Activated CD4-positive, alpha-beta memory T cell treated with anti-CD3 and anti-CD28 coated beads for 36 hours (primary cell): ENCODE measurements at regions not wholly inside any gene's neighbourhood (a gene's known extent, or its start where the extent isn't known, plus 50 kb on each side); places are given as distances from the start of the nearest gene placed in this dataset.

Source experiments
- CTCF ChIA-PET: fragments of 350-600 bp; sonication (Branson Sonifier 250); formaldehyde crosslinking; loops from one replicate; lab custom pipeline; 2021; ENCODE audit warnings: antibody characterized with exemption, inconsistent platforms; lab: Charles Lee
- POLR2A ChIA-PET: fragments of 350-600 bp; sonication (Branson Sonifier 250); formaldehyde crosslinking; loops from one replicate; lab custom pipeline; 2021; ENCODE audit warnings: antibody characterized with exemption; lab: Charles Lee
- DNase-seq: peaks from one replicate; pipeline ENCODE4 v3.0.0-alpha.2; 2020
- H3K27ac Mint-ChIP-seq: one replicate; pipeline ENCODE4 v1.8.0; 2021; ENCODE audit warnings: mixed read lengths
- H3K27me3 Mint-ChIP-seq: one replicate; pipeline ENCODE4 v1.8.0; 2021; ENCODE audit warnings: mixed read lengths
- H3K36me3 Mint-ChIP-seq: one replicate; pipeline ENCODE4 v1.8.0; 2021; ENCODE audit warnings: mixed read lengths
- H3K4me1 Mint-ChIP-seq: one replicate; pipeline ENCODE4 v1.8.0; 2021; ENCODE audit warnings: low read depth, mixed read lengths
- H3K4me3 Mint-ChIP-seq: one replicate; pipeline ENCODE4 v1.8.0; 2021; ENCODE audit warnings: mild to moderate bottlenecking, mixed read lengths
- H3K9me3 Mint-ChIP-seq: one replicate; pipeline ENCODE4 v1.8.0; 2021; ENCODE audit warnings: mixed read lengths
- intact Hi-C: fragments of 100-400 bp; cut with micrococcal nuclease; formaldehyde crosslinking; loops from one replicate; pipeline ENCODE4 v1.15.1; 2023

GRCh38 chr4:112063260-112063659 is 82.0 kb upstream of the FAM241A start:
- no peak overlapping the region for H3K27ac Mint-ChIP-seq
- ChIA-PET POLR2A (no interaction called here), CTCF (no interaction called here)
- H3K4me1 Mint-ChIP-seq: no peaks in the 10 kb centered on the region
- H3K9me3 Mint-ChIP-seq: no peaks in the 10 kb centered on the region
- no peaks in the 10 kb centered on the region for H3K36me3 Mint-ChIP-seq
- H3K27me3 Mint-ChIP-seq: peaks cover 18% of the 10 kb centered on the region
- no peak overlapping the region for H3K4me3 Mint-ChIP-seq
- DNase-seq: no peak
- intact Hi-C loops: no loop called here

DNA sequence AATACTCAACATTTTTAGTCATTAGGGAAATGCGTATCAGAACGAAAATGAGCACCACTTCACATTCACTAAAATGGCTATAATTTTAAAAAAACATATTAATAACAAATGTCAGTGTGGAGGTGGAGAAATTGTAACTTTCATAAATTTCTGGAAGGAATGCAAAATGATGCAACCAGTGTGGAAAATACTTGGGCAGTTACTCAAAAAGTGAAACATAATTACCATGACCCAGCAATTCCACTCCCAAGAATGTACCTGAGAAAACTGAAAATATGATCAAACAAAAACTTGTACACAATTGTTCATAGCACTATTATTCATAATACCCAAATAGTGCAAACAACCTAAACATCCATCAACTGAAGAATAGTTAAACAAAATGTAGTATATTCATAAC is 76.1 kb upstream of the FAM241A start:
- H3K4me3 Mint-ChIP-seq: no peak overlapping the region
- intact Hi-C loops: no loop called here
- DNase-seq: no peak
- H3K27ac Mint-ChIP-seq: no peak overlapping the region
- H3K36me3 Mint-ChIP-seq: no peaks in the 10 kb centered on the region
- H3K27me3 Mint-ChIP-seq: peaks cover 25% of the 10 kb centered on the region
- ChIA-PET CTCF (no interaction called here), POLR2A (no interaction called here)
- H3K4me1 Mint-ChIP-seq: no peaks in the 10 kb centered on the region
- peaks cover 14% of the 10 kb centered on the region for H3K9me3 Mint-ChIP-seq

- no peak for DNase-seq
- H3K27ac Mint-ChIP-seq: no peak overlapping the region
- no peaks in the 10 kb centered on the region for H3K4me1 Mint-ChIP-seq
- H3K27me3 Mint-ChIP-seq: peaks cover 15% of the 10 kb centered on the region
- H3K9me3 Mint-ChIP-seq: peaks cover 14% of the 10 kb centered on the region
- POLR2A ChIA-PET: no interaction called here
- intact Hi-C loops: no loop called here
- CTCF ChIA-PET: interaction anchor here (0.7 to 2.0 kb wide), 4 partner anchors 163 to 1169 kb away, joined by 3 to 5 read pairs (median 4); no protein-coding TSS in a partner anchor
- H3K4me3 Mint-ChIP-seq: no peak overlapping the region
- no peaks in the 10 kb centered on the region for H3K36me3 Mint-ChIP-seq
These were observed 72.1 kb upstream of the FAM241A start for GRCh38 chr4:112073181-112073580.

DNA sequence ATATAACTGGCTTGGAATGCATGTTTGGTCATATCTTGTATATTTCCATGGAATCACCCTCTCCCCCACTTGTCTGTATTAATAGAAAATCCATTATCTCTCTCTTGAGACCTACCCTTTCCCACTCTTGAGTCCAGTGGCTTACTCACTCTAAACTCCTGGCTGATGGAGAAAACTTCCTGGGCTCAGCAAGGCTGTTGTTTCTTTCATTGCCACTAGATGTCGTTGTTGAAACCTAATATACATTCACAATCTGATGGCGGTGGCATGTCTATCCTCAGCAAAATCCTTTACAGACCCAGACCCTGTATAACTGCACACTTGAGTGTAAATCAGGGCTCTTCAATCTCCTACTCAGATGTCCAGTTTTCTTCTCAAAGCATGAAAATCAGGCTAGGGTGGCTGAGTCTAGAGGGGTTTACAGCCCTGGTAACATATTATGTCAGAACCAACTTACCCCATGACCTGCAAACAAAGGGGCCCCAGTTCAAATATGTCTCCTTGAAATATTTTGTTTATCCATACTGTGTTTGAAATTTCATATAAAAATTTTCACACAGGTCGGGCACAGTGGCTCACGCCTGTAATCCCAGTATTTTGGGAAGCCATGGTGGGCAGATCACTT is 70.0 kb upstream of the FAM241A start:
- Mint-ChIP-seq H3K4me3 (no peak overlapping the region), H3K27ac (no peak overlapping the region), H3K9me3 (peaks cover 14% of the 10 kb centered on the region), H3K27me3 (peaks cover 11% of the 10 kb centered on the region), H3K4me1 (no peaks in the 10 kb centered on the region), H3K36me3 (no peaks in the 10 kb centered on the region)
- intact Hi-C loops: loop anchor here (2.0 to 5.0 kb wide), 2 partner anchors 160 to 447 kb away; no protein-coding TSS in a partner anchor
- CTCF ChIA-PET: interaction anchor here (1.0 kb wide), 1 partner anchor 449 kb away, joined by 3 read pairs; no protein-coding TSS in a partner anchor
- POLR2A ChIA-PET: no interaction called here
- DNase-seq: peak; percentile 30

- Mint-ChIP-seq H3K27me3 (peaks cover 11% of the 10 kb centered on the region), H3K4me3 (no peak overlapping the region), H3K36me3 (no peaks in the 10 kb centered on the region), H3K27ac (no peak overlapping the region), H3K9me3 (peaks cover 14% of the 10 kb centered on the region), H3K4me1 (no peaks in the 10 kb centered on the region)
- POLR2A ChIA-PET: no interaction called here
- no peak for DNase-seq
- CTCF ChIA-PET: interaction anchor here (1.0 kb wide), 1 partner anchor 449 kb away, joined by 3 read pairs; no protein-coding TSS in a partner anchor
- intact Hi-C loops: loop anchor here (2.0 to 5.0 kb wide), 2 partner anchors 159 to 446 kb away; no protein-coding TSS in a partner anchor
These were observed 69.3 kb upstream of the FAM241A start for GRCh38 chr4:112075906-112076305.

GRCh38 chr4:112076919-112077608 is 68.2 kb upstream of the FAM241A start:
- H3K4me1 Mint-ChIP-seq: no peaks in the 10 kb centered on the region
- no peak for DNase-seq
- intact Hi-C loops: loop anchor here (5.0 kb wide), 1 partner anchor 445 kb away; no protein-coding TSS in a partner anchor
- H3K9me3 Mint-ChIP-seq: peaks cover 14% of the 10 kb centered on the region
- H3K4me3 Mint-ChIP-seq: no peak overlapping the region
- CTCF ChIA-PET: interaction anchor here (0.8 kb wide), 1 partner anchor 159 kb away, joined by 4 read pairs; no protein-coding TSS in a partner anchor
- H3K27ac Mint-ChIP-seq: no peak overlapping the region
- peaks cover 10% of the 10 kb centered on the region for H3K27me3 Mint-ChIP-seq
- POLR2A ChIA-PET: no interaction called here
- no peaks in the 10 kb centered on the region for H3K36me3 Mint-ChIP-seq

- ChIA-PET CTCF (interaction anchor here (0.8 kb wide), 1 partner anchor 159 kb away, joined by 4 read pairs; no protein-coding TSS in a partner anchor), POLR2A (no interaction called here)
- Mint-ChIP-seq H3K4me3 (no peak overlapping the region), H3K9me3 (peaks cover 10% of the 10 kb centered on the region), H3K27me3 (peaks cover 6% of the 10 kb centered on the region), H3K27ac (no peak overlapping the region), H3K36me3 (no peaks in the 10 kb centered on the region), H3K4me1 (no peaks in the 10 kb centered on the region)
- intact Hi-C loops: loop anchor here (5.0 kb wide), 1 partner anchor 445 kb away; no protein-coding TSS in a partner anchor
- no peak for DNase-seq
These were observed 67.5 kb upstream of the FAM241A start for GRCh38 chr4:112077743-112078142.

- Mint-ChIP-seq H3K27me3 (peaks cover 6% of the 10 kb centered on the region), H3K4me1 (no peaks in the 10 kb centered on the region), H3K36me3 (no peaks in the 10 kb centered on the region), H3K4me3 (no peak overlapping the region), H3K9me3 (no peaks in the 10 kb centered on the region), H3K27ac (no peak overlapping the region)
- intact Hi-C loops: no loop called here
- ChIA-PET CTCF (no interaction called here), POLR2A (no interaction called here)
- no peak for DNase-seq
These were observed 62.2 kb upstream of the FAM241A start for GRCh38 chr4:112082954-112083586.

GRCh38 chr4:112083587-112084347 is 61.5 kb upstream of the FAM241A start:
- CTCF ChIA-PET: no interaction called here
- H3K36me3 Mint-ChIP-seq: no peaks in the 10 kb centered on the region

DNA sequence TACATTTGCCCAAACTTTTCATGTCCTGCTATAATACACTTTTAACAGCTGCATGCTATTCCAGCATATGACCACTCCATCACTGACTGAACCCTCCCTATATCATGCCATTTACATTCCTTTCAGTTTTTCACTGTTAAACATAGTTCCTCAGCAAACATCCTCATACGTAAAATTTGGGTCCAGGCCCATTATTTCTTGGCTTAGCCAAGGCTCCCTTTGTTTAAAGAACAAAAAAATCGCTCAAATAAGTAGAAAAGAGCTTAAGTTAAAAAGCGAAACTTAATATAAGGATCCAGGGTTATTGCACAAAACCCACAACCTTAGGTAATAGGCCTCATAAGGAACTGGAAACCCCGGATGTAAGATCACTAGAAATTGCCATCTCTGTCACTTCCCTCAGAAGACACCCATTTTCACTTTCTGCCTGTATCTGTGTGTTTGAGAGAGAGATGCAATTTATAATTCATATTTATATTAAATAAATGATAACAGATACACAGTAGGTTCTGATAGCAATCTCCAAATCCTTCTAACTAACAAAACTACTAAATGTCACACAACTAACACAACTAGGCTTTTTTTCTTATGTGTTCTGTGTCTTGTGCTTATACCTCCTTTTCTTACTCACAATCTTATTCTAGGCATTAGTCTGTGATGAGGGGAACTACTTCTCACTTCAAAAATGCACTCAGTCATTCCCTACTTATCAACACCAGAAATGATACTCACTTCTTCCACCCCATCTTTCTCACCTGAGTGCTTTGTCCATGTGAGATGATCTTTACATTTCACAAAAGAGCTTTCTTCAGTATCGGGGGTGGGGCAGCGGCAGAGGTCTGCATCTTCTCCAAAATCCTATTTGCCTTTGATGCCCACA is 59.9 kb upstream of the FAM241A start:
- H3K9me3 Mint-ChIP-seq: no peaks in the 10 kb centered on the region
- no peaks in the 10 kb centered on the region for H3K36me3 Mint-ChIP-seq
- intact Hi-C loops: no loop called here
- ChIA-PET POLR2A (no interaction called here), CTCF (no interaction called here)
- H3K27ac Mint-ChIP-seq: no peak overlapping the region
- H3K4me1 Mint-ChIP-seq: no peaks in the 10 kb centered on the region
- H3K27me3 Mint-ChIP-seq: peaks cover 6% of the 10 kb centered on the region
- H3K4me3 Mint-ChIP-seq: no peak overlapping the region
- no peak for DNase-seq

More at GRCh38 chr4:112083587-112084347, 61.5 kb upstream of the FAM241A start:
- Mint-ChIP-seq H3K9me3 (no peaks in the 10 kb centered on the region), H3K27ac (no peak overlapping the region), H3K4me3 (no peak overlapping the region), H3K4me1 (no peaks in the 10 kb centered on the region), H3K27me3 (peaks cover 6% of the 10 kb centered on the region)
- POLR2A ChIA-PET: no interaction called here
- DNase-seq: no peak
- intact Hi-C loops: no loop called here

GRCh38 chr4:112086036-112086434 is 59.2 kb upstream of the FAM241A start:
- DNase-seq: no peak
- H3K36me3 Mint-ChIP-seq: no peaks in the 10 kb centered on the region
- peaks cover 6% of the 10 kb centered on the region for H3K27me3 Mint-ChIP-seq
- no peaks in the 10 kb centered on the region for H3K9me3 Mint-ChIP-seq
- ChIA-PET CTCF (no interaction called here), POLR2A (no interaction called here)
- intact Hi-C loops: no loop called here
- no peak overlapping the region for H3K4me3 Mint-ChIP-seq
- H3K4me1 Mint-ChIP-seq: no peaks in the 10 kb centered on the region
- no peak overlapping the region for H3K27ac Mint-ChIP-seq
